ENCODE measurements at regions not wholly inside any gene's neighbourhood (a gene's known extent, or its start where the extent isn't known, plus 50 kb on each side); places are given as distances from the start of the nearest gene placed in this dataset.

- Histone ChIP-seq H3K27ac (ENCODE audit: insufficient read depth, low read length) (no peak overlapping the region), H3K36me3 (ENCODE audit: control insufficient read depth, insufficient read depth, low read length) (no peaks in the 10 kb centered on the region), H4K20me1 (ENCODE audit: control insufficient read depth, extremely low read depth, insufficient read depth, low read length) (no peaks in the 10 kb centered on the region), H3K27me3 (ENCODE audit: control insufficient read depth, insufficient read depth, low read length) (no peaks in the 10 kb centered on the region), H3K9ac (ENCODE audit: insufficient read depth, low read length) (no peak overlapping the region), H3K4me2 (ENCODE audit: extremely low read depth, insufficient read depth, low read length) (no peak overlapping the region), H3K79me2 (ENCODE audit: control insufficient read depth, insufficient read depth, low read length) (no peaks in the 10 kb centered on the region), H2AFZ (ENCODE audit: low read length) (no peak overlapping the region), H3K9me3 (ENCODE audit: control insufficient read depth, insufficient read depth, low read depth, low read length) (no peaks in the 10 kb centered on the region), H3K4me3 (replicated peaks in 1 of 4; ENCODE audit: control extremely low read depth in 1 of 4, insufficient read depth in 1 of 4, low read depth in 3 of 4, low read length in 4 of 4) (no peak overlapping the region), H3K4me1 (ENCODE audit: control insufficient read depth, extremely low read depth, insufficient read depth, low read length) (no peaks in the 10 kb centered on the region)
- TF ChIP-seq EZH2 (IDR thresholded peaks at IDR 0.05; ENCODE audit: low read length, missing control alignments) (no peak), CTCF (conservative IDR thresholded peaks at IDR 0.05 in 1 of 2, IDR thresholded peaks at IDR 0.05 in 1 of 2; ENCODE audit: low read depth in 1 of 2, low read length in 2 of 2) (no peak)
- DNase-seq (ENCODE audit: low read depth in 2 of 2), result no peak
These were observed 60.9 kb upstream of the FAM47B start for GRCh38 chrX:34881671-34882070.

- TF ChIP-seq CTCF (conservative IDR thresholded peaks at IDR 0.05 in 1 of 2, IDR thresholded peaks at IDR 0.05 in 1 of 2; ENCODE audit: low read depth in 1 of 2, low read length in 2 of 2), result no peak
- TF ChIP-seq EZH2 (IDR thresholded peaks at IDR 0.05; ENCODE audit: low read length, missing control alignments), result no peak
- no peaks in the 10 kb centered on the region for H3K4me1 ChIP-seq (ENCODE audit: control insufficient read depth, extremely low read depth, insufficient read depth, low read length)
- H3K4me2 ChIP-seq (ENCODE audit: extremely low read depth, insufficient read depth, low read length), result peak overlapping the region; percentile 27
- H3K27me3 ChIP-seq (ENCODE audit: control insufficient read depth, insufficient read depth, low read length), result no peaks in the 10 kb centered on the region
- no peaks in the 10 kb centered on the region for H3K9me3 ChIP-seq (ENCODE audit: control insufficient read depth, insufficient read depth, low read depth, low read length)
- no peaks in the 10 kb centered on the region for H3K79me2 ChIP-seq (ENCODE audit: control insufficient read depth, insufficient read depth, low read length)
- H3K9ac ChIP-seq (ENCODE audit: insufficient read depth, low read length), result no peak overlapping the region
- no peak overlapping the region for H3K27ac ChIP-seq (ENCODE audit: insufficient read depth, low read length)
- peak; percentile 85 to 88 for DNase-seq (ENCODE audit: low read depth in 2 of 2)
- no peak overlapping the region for H2AFZ ChIP-seq (ENCODE audit: low read length)
- no peaks in the 10 kb centered on the region for H4K20me1 ChIP-seq (ENCODE audit: control insufficient read depth, extremely low read depth, insufficient read depth, low read length)
- H3K4me3 ChIP-seq (replicated peaks in 1 of 4; ENCODE audit: control extremely low read depth in 1 of 4, insufficient read depth in 1 of 4, low read depth in 3 of 4, low read length in 4 of 4), result no peak overlapping the region
- H3K36me3 ChIP-seq (ENCODE audit: control insufficient read depth, insufficient read depth, low read length), result no peaks in the 10 kb centered on the region
These were observed 57.8 kb upstream of the FAM47B start for GRCh38 chrX:34884817-34885216.

DNA sequence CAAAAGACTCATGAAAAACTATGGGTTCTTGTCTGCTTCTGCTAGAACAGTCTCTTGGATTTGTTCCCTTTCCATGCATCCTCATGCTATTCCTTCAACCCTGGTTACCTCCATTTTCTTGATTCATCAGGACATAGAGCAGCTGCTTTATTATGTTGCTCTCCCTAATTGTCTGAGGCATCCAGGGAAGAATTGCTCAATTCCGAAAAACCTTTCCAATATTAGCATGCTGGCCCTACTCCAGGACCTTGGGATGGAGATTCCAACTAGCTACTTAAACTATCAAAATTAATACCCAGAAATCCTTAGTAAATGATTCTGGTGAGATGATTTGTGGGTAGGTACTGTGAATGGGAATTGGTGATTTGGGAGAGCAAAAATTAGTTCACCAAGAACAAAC is 56.6 kb upstream of the FAM47B start:
- Histone ChIP-seq H3K79me2 (ENCODE audit: control insufficient read depth, insufficient read depth, low read length) (no peaks in the 10 kb centered on the region), H3K27me3 (ENCODE audit: control insufficient read depth, insufficient read depth, low read length) (no peaks in the 10 kb centered on the region), H3K4me1 (ENCODE audit: control insufficient read depth, extremely low read depth, insufficient read depth, low read length) (no peaks in the 10 kb centered on the region), H3K9ac (ENCODE audit: insufficient read depth, low read length) (no peak overlapping the region), H3K27ac (ENCODE audit: insufficient read depth, low read length) (no peak overlapping the region), H3K4me2 (ENCODE audit: extremely low read depth, insufficient read depth, low read length) (no peak overlapping the region), H2AFZ (ENCODE audit: low read length) (no peak overlapping the region), H3K9me3 (ENCODE audit: control insufficient read depth, insufficient read depth, low read depth, low read length) (no peaks in the 10 kb centered on the region), H4K20me1 (ENCODE audit: control insufficient read depth, extremely low read depth, insufficient read depth, low read length) (no peaks in the 10 kb centered on the region), H3K36me3 (ENCODE audit: control insufficient read depth, insufficient read depth, low read length) (no peaks in the 10 kb centered on the region), H3K4me3 (replicated peaks in 1 of 4; ENCODE audit: control extremely low read depth in 1 of 4, insufficient read depth in 1 of 4, low read depth in 3 of 4, low read length in 4 of 4) (no peak overlapping the region)
- no peak for TF ChIP-seq CTCF (conservative IDR thresholded peaks at IDR 0.05 in 1 of 2, IDR thresholded peaks at IDR 0.05 in 1 of 2; ENCODE audit: low read depth in 1 of 2, low read length in 2 of 2)
- no peak for TF ChIP-seq EZH2 (IDR thresholded peaks at IDR 0.05; ENCODE audit: low read length, missing control alignments)
- DNase-seq (ENCODE audit: low read depth in 2 of 2), result no peak
